VCaP (cell line): ENCODE measurements at regions not wholly inside any gene's neighbourhood (a gene's known extent, or its start where the extent isn't known, plus 50 kb on each side); places are given as distances from the start of the nearest gene placed in this dataset.
"Not testable (repeated sequence)": the region's sequence is repeated elsewhere in the genome, so short reads cannot be mapped to it uniquely, and the experiment has no call there.

Source experiments
- H3K27ac ChIP-seq: fragments of 450-650 bp; 2 replicates; pipeline ENCODE4 v1.5.1; 2017
- TF ChIP-seq, protein P1 (sequence below): fragments of 450-650 bp; conservative IDR thresholded peaks from 2 replicates; pipeline ENCODE4 v1.5.1; 2017; ENCODE audit warnings: mild to moderate bottlenecking, moderate library complexity

DNA sequence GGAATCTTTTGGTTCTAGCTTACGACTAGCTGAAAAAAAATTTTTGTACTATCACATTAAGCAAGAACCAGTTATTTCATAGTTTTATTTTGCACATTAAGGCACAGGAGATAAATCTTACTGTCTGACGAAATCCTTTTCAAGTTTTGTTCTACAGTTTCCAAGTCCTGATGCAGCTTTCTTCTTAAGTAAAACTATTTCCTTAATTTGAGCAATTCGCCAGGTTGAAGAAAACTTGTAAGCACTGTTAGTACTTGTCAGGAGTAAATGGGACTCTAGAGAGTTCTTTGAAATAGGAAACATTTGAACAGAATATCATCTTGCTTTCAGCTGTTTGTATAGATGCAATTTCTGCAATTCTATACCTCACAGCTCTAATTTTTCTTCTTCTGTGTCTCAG is 318.8 kb upstream of the ELAVL2 start:
- TF ChIP-seq, protein P1, sequence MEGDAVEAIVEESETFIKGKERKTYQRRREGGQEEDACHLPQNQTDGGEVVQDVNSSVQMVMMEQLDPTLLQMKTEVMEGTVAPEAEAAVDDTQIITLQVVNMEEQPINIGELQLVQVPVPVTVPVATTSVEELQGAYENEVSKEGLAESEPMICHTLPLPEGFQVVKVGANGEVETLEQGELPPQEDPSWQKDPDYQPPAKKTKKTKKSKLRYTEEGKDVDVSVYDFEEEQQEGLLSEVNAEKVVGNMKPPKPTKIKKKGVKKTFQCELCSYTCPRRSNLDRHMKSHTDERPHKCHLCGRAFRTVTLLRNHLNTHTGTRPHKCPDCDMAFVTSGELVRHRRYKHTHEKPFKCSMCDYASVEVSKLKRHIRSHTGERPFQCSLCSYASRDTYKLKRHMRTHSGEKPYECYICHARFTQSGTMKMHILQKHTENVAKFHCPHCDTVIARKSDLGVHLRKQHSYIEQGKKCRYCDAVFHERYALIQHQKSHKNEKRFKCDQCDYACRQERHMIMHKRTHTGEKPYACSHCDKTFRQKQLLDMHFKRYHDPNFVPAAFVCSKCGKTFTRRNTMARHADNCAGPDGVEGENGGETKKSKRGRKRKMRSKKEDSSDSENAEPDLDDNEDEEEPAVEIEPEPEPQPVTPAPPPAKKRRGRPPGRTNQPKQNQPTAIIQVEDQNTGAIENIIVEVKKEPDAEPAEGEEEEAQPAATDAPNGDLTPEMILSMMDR = no peak
- H3K27ac ChIP-seq = no peak overlapping the region

DNA sequence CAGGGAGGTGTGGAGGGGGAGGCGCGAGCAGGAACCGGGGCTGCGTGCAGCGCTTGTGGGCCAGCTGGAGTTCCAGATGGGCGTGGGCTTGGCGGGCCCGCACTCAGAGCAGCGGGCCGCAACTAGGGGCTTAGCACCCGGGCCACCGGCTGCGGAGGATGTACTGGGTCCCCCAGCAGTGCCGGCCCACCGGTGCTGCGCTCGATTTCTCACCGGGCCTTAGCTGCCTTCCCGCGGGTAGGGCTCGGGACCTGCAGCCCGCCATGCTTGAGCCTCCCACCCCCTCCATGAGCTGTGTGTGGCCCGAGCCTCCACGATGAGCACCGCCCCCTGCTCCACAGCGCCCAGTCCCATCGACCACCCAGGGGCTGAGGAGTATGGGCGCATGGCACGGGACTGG is 309.0 kb upstream of the ELAVL2 start:
- H3K27ac ChIP-seq = not testable (repeated sequence)

DNA sequence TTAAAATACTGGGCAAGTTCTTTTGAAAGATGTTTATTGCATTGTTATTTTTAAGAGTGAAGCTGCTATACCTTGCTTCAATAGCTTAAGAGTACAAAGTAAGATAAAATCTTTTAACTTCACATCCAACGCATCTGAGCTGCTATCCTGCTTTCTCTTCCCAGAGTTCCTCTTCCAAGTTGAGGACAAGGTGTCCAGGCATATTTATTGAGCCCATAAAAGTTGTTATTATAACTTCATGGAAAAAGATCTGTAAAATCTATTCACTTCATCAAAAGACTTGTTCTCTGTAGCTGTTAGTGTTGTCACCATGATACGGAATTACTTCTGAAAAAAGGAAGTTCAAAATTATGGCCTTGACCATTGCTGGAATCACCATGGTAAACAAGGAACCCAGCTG is 306.2 kb upstream of the ELAVL2 start:
- peak overlapping the region; percentile 21; the same call in 1 of the 2 replicates for H3K27ac ChIP-seq
- TF ChIP-seq, protein P1 = no peak

DNA sequence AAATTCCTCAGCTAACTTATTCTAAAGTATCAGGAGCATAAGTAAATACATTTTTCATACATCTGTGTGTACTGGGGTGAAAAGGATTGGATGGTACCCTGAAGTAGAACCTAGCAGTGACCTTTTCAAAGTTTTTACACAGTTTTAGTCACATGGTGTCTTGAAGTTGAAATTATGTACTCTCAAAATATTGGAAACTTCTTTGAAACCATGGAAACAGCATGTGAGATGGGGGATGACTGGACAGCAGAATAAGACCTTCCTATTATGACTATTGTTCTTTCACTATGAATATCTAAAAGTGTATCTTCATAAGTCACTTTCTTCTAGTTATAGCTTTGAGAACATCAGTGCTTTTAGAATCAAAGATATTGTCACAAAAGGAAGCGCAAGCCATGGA is 301.5 kb upstream of the ELAVL2 start:
- no peak overlapping the region for H3K27ac ChIP-seq
- TF ChIP-seq, protein P1 = no peak

DNA sequence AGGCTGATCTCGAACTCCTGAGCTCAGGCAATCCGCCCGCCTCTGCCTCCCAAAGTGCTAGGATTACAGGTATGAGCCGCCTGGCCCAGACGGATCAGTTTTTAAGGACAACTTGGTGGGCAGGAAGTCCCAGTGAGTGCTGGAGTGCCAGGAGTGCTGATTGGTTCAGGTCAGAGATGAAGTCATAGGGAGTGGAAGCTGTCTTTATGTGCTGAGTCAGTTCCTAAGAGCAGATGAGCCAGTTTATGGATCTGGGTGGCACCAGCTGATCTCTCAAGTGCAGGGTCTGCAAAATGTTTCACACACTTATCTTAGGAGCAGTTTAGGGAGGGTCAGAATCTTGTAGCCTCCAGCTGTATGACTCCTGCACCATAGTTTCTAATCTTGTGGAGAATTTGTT is 292.1 kb upstream of the ELAVL2 start:
- H3K27ac ChIP-seq = no peak overlapping the region
- TF ChIP-seq, protein P1 = no peak

DNA sequence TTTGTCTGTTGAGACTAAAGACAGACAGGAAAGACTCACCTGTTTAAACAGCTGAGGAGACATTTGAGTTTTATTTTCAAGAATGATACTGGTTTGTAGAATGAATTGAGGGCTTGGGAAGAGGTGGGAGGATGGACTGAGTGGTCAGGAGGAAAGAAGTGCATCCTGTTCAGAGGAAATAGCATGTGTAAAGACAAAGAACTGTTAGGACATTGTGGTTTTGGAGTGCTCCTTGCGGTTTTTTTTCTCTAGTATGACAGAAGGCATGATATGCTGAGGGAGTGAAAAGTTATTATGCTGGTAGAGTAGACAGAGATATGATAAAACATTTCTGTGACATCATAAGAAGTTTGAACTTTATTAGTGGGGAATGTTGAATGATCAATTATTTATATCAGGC is 270.7 kb upstream of the ELAVL2 start:
- TF ChIP-seq, protein P1 = no peak
- H3K27ac ChIP-seq = no peak overlapping the region

DNA sequence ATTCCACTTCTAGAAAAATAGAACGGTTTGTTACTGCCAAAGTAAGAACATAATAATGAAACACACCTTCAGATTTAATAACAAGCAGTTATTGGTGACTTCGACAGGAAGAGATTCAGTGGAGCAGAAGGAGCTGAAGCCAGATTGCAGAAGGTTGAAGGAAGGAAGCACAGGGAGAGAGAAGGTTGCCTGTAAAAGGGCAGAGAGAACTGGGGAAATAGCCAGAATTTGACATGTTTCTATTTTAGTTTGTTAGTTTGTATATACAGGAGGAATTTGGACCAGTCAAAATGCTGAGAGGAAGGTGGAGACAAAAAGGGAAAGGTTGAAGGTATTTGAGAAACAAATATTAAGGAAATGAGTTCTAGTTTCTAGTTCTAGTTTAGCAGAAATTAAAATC is 269.2 kb upstream of the ELAVL2 start:
- TF ChIP-seq, protein P1 = no peak

DNA sequence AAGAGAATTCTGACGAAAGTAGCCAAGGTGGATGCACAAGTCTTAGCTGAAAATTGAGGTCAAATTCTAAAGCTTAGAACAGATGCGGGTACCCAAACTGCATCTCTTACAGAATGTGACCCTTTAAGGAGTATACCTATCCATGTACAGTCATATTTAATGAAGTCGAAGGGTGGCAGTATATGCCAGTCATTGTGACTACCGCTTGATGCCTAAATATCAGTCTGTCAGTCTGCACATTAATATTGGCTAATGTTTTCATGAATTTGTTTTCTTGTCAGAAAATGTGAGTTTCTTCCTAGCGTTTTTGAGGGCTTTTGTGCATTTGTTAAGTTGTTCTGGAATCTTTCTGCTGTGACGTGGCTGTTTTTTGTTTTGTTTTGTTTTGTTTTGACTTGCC is 264.5 kb upstream of the ELAVL2 start:
- H3K27ac ChIP-seq = no peak overlapping the region
- TF ChIP-seq, protein P1 = peak; percentile 69

More for the DNA sequence above, 269.2 kb upstream of the ELAVL2 start:
- H3K27ac ChIP-seq = no peak overlapping the region
